GM12878 (cell line): ENCODE measurements at regions not wholly inside any gene's neighbourhood (a gene's known extent, or its start where the extent isn't known, plus 50 kb on each side); places are given as distances from the start of the nearest gene placed in this dataset.

Source experiments
- ATAC-seq: fragments of 200-7000 bp; cut with Tn5 transposase; 3 replicates; pipeline ENCODE4 v1.9.1; 2020; ENCODE audit warnings: mild to moderate bottlenecking, moderate library complexity
- BruUV-seq: library from RNA; stranded (reverse); fragments of 400-500 nt; replicated peaks from 2 replicates; lab custom pipeline; 2021; lab: Mats Ljungman, UMichigan
- CTCF ChIA-PET: fragments of 300-600 bp; sonication (Branson Sonifier 250); formaldehyde crosslinking; extraction: SDS; loops from one replicate; lab custom pipeline; 2021; ENCODE audit warnings: inconsistent platforms; lab: Yijun Ruan, JAX
- POLR2A ChIA-PET: fragments of 350-600 bp; formaldehyde crosslinking; extraction: SDS; loops from one replicate; lab custom pipeline; 2021; ENCODE audit warnings: inconsistent platforms; lab: Charles Lee
- RAD21 ChIA-PET: fragments of 300-600 bp; sonication (Branson Sonifier 250); formaldehyde crosslinking; loops from one replicate; lab custom pipeline; 2023; ENCODE audit warnings: antibody characterized with exemption; ENCODE audit not compliant: unreplicated experiment; lab: Charles Lee
- SMC1A ChIA-PET: fragments of 300-600 bp; sonication (Branson Sonifier 250); formaldehyde crosslinking; loops from one replicate; lab custom pipeline; 2023; ENCODE audit not compliant: unreplicated experiment, uncharacterized antibody; lab: Charles Lee
- DNase-seq: peaks from one replicate; pipeline ENCODE4 v3.0.0-alpha.2; 2011; ENCODE audit warnings: low read depth, low spot score
- FAIRE-seq: peaks from 3 replicates; lab custom pipeline; 2011; peaks lifted over from hg19 to GRCh38; lab: Jason Lieb, UNC
- H2AFZ ChIP-seq: 2 replicates; pipeline ENCODE4 v1.6.0; 2011; ENCODE audit warnings: low read depth, low read length, control low read depth; ENCODE audit not compliant: control insufficient read depth
- H3K27ac ChIP-seq: 2 replicates; pipeline ENCODE4 v1.5.1; 2011; ENCODE audit warnings: control low read depth; ENCODE audit not compliant: control insufficient read depth, insufficient read depth
- H3K27me3 ChIP-seq, 2 experiments: replicated peaks in 1 of 2; 2 replicates each; pipeline versions ENCODE4 v1.6.0 to v1.6.1; 2011; ENCODE audit warnings: low read length in 1 of 2; ENCODE audit not compliant: control insufficient read depth in 2 of 2, insufficient read depth in 2 of 2
- H3K36me3 ChIP-seq, 2 experiments: 2 replicates each; pipeline ENCODE4 v1.5.1; 2011; ENCODE audit warnings: low read length in 1 of 2; ENCODE audit not compliant: control insufficient read depth in 2 of 2, insufficient read depth in 2 of 2
- H3K4me1 ChIP-seq: 2 replicates; pipeline ENCODE4 v1.6.1; 2011; ENCODE audit warnings: mild to moderate bottlenecking, low read length, moderate library complexity, mixed read lengths; ENCODE audit not compliant: control insufficient read depth, insufficient read depth
- H3K4me2 ChIP-seq: 2 replicates; pipeline ENCODE4 v1.6.0; 2011; ENCODE audit warnings: control low read depth; ENCODE audit not compliant: control insufficient read depth, insufficient read depth
- H3K4me3 ChIP-seq: fragments of 200-600 bp; sonication (generic); 2 replicates; pipeline ENCODE4 v1.5.1; 2016
- H3K79me2 ChIP-seq: 2 replicates; pipeline ENCODE4 v1.6.0; 2011; ENCODE audit warnings: low read length; ENCODE audit not compliant: control insufficient read depth, insufficient read depth
- H3K9ac ChIP-seq: 2 replicates; pipeline ENCODE4 v1.8.0; 2011; ENCODE audit warnings: low read length, control low read depth, mixed read lengths; ENCODE audit not compliant: control insufficient read depth, insufficient read depth
- H3K9me3 ChIP-seq: replicated peaks from 3 replicates; pipeline ENCODE4 v1.5.1; 2011; ENCODE audit warnings: mild to moderate bottlenecking, low read length; ENCODE audit not compliant: control insufficient read depth, insufficient read depth
- H4K20me1 ChIP-seq: 2 replicates; pipeline ENCODE4 v1.6.0; 2011; ENCODE audit not compliant: control insufficient read depth, insufficient read depth
- BHLHE40 ChIP-seq, 2 experiments: fragments of 450-650 bp in 1 of 2; IDR thresholded peaks; 2 replicates each; pipeline ENCODE4 v1.6.1; 2011 to 2017; ENCODE audit warnings: low read depth in 2 of 2, borderline replicate concordance in 1 of 2, improper control_type of control experiment in 1 of 2, low read length in 1 of 2, mild to moderate bottlenecking in 1 of 2
- CHD4 ChIP-seq: fragments of 200-600 bp; sonication (generic); IDR thresholded peaks from 2 replicates; pipeline ENCODE4 v1.6.1; 2016; ENCODE audit warnings: mild to moderate bottlenecking
- JUNB ChIP-seq: IDR thresholded peaks from 2 replicates; pipeline ENCODE4 v1.6.1; 2016; ENCODE audit warnings: antibody characterized with exemption, mild to moderate bottlenecking
- NR2F1 ChIP-seq: fragments of 450-650 bp; conservative IDR thresholded peaks from 2 replicates; pipeline ENCODE4 v1.6.1; 2017; ENCODE audit warnings: mild to moderate bottlenecking
- RFX5 ChIP-seq: IDR thresholded peaks from 2 replicates; pipeline ENCODE4 v1.6.1; 2011; ENCODE audit warnings: low read depth, low read length, improper control_type of control experiment
- WGBS: methylation state at CpG from one replicate; pipeline ENCODE4 v1.1.6; 2016; ENCODE audit warnings: low lambda C conversion rate; ENCODE audit not compliant: insufficient replicate concordance, insufficient coverage; ENCODE audit errors: missing lambda C conversion rate; 5-methylcytosine and 5-hydroxymethylcytosine counted together
- in situ Hi-C: fragments of 300-500 bp; cut with MboI; formaldehyde crosslinking; loops from 9 replicates; pipeline ENCODE4 v1.14.3; 2018; ENCODE audit warnings: mixed read lengths
- intact Hi-C: fragments of 100-400 bp; cut with micrococcal nuclease; formaldehyde crosslinking; loops from one replicate; pipeline ENCODE4 v1.14.2; 2022; ENCODE audit not compliant: unreplicated experiment
- TF ChIP-seq, protein P1 (sequence below): fragments of 450-650 bp; IDR thresholded peaks from 2 replicates; pipeline ENCODE4 v1.6.1; 2017; ENCODE audit warnings: antibody characterized with exemption, mild to moderate bottlenecking, moderate library complexity
- TF ChIP-seq, protein P2 (sequence below): IDR thresholded peaks from 2 replicates; pipeline ENCODE4 v1.6.1; 2011; ENCODE audit warnings: borderline replicate concordance, low read depth, mild to moderate bottlenecking, moderate library complexity, low read length; ENCODE audit not compliant: insufficient read depth, poor library complexity, severe bottlenecking
- TF ChIP-seq, protein P3 (sequence below): fragments of 450-650 bp; IDR thresholded peaks from 2 replicates; pipeline ENCODE4 v1.6.1; 2014; ENCODE audit warnings: mild to moderate bottlenecking

DNA sequence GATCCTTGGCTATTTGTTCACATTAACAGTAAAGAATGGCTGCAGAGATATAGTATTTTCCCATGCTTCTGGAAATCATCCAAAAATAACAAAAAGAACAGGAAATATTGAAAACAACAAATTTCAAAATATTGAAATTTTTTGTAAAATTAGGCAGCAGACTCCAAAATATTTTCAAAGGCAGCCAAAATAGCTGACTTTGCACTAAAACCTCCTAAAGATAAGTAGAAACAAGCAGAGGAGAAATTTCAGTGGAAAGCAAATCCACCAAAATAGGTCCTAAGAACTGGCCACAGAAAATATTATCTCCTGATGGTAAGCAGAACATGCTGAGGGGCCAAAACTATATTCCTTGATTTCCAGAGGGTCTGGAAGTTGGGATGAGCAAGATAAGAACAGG is 456.3 kb upstream of the DMAC1 start (continued):
- no peak for TF ChIP-seq NR2F1
- no peak for TF ChIP-seq JUNB
- TF ChIP-seq, protein P1, sequence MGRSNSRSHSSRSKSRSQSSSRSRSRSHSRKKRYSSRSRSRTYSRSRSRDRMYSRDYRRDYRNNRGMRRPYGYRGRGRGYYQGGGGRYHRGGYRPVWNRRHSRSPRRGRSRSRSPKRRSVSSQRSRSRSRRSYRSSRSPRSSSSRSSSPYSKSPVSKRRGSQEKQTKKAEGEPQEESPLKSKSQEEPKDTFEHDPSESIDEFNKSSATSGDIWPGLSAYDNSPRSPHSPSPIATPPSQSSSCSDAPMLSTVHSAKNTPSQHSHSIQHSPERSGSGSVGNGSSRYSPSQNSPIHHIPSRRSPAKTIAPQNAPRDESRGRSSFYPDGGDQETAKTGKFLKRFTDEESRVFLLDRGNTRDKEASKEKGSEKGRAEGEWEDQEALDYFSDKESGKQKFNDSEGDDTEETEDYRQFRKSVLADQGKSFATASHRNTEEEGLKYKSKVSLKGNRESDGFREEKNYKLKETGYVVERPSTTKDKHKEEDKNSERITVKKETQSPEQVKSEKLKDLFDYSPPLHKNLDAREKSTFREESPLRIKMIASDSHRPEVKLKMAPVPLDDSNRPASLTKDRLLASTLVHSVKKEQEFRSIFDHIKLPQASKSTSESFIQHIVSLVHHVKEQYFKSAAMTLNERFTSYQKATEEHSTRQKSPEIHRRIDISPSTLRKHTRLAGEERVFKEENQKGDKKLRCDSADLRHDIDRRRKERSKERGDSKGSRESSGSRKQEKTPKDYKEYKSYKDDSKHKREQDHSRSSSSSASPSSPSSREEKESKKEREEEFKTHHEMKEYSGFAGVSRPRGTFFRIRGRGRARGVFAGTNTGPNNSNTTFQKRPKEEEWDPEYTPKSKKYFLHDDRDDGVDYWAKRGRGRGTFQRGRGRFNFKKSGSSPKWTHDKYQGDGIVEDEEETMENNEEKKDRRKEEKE, result no peak
- TF ChIP-seq, protein P2, sequence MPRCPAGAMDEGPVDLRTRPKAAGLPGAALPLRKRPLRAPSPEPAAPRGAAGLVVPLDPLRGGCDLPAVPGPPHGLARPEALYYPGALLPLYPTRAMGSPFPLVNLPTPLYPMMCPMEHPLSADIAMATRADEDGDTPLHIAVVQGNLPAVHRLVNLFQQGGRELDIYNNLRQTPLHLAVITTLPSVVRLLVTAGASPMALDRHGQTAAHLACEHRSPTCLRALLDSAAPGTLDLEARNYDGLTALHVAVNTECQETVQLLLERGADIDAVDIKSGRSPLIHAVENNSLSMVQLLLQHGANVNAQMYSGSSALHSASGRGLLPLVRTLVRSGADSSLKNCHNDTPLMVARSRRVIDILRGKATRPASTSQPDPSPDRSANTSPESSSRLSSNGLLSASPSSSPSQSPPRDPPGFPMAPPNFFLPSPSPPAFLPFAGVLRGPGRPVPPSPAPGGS, result no peak
- TF ChIP-seq, all 136 proteins: peak for 0

DNA sequence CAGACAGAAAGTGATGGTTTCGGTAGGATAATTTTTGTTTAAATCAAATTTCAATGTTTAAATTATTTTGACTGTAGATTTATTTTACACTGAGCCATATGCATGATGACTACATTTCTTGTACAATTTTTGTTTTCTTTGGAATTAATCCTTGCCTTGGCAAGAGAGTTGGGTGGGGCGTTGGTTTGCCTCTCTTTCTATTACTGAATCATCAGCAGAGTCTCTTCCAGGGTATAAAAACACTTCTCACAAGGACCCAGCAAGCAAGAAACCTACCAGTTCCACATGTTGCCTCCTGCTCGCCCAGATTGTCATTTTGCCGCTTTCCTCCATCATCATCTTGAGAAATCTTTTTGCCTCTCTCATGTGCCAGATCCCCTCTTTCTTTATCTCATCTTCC is 455.0 kb upstream of the DMAC1 start:
- ChIA-PET SMC1A (interaction anchor here (0.6 kb wide), 1 partner anchor 496 kb away, joined by 4 read pairs; no protein-coding TSS in a partner anchor), POLR2A (no interaction called here), CTCF (interaction anchor here (0.6 kb wide), 1 partner anchor 592 kb away, joined by 3 read pairs; no protein-coding TSS in a partner anchor), RAD21 (no interaction called here)
- Histone ChIP-seq H3K4me1 (no peaks in the 10 kb centered on the region), H3K9me3 (no peaks in the 10 kb centered on the region), H3K4me2 (no peak overlapping the region), H2AFZ (no peak overlapping the region), H3K27ac (no peak overlapping the region), H3K36me3 (no peaks in the 10 kb centered on the region), H3K27me3 (no peaks in the 10 kb centered on the region), H4K20me1 (no peaks in the 10 kb centered on the region), H3K4me3 (no peak overlapping the region), H3K79me2 (no peaks in the 10 kb centered on the region), H3K9ac (no peak overlapping the region)
- no peak for ATAC-seq
- WGBS, result 44% methylated on average over 4 of the region's 4 CpGs
- no peak for DNase-seq
- in situ Hi-C loops (no loop called here), intact Hi-C loops (no loop called here)
- FAIRE-seq, result no peak
- TF ChIP-seq, protein P3, sequence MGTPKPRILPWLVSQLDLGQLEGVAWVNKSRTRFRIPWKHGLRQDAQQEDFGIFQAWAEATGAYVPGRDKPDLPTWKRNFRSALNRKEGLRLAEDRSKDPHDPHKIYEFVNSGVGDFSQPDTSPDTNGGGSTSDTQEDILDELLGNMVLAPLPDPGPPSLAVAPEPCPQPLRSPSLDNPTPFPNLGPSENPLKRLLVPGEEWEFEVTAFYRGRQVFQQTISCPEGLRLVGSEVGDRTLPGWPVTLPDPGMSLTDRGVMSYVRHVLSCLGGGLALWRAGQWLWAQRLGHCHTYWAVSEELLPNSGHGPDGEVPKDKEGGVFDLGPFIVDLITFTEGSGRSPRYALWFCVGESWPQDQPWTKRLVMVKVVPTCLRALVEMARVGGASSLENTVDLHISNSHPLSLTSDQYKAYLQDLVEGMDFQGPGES, result no peak
- TF ChIP-seq BHLHE40 (IDR thresholded peaks at IDR 0.05; ENCODE audit: borderline replicate concordance in 1 of 2, low read depth in 2 of 2, low read length in 1 of 2) (no peak), RFX5 (no peak), CHD4 (no peak)
- BruUV-seq, result no TSS peak
